Stimulated activated CD4-positive, alpha-beta T cell treated with anti-CD3 and anti-CD28 coated beads, Interleukin-1b, Interleukin-23, amount 100 ng/mL, for 1 hour (primary cell): ENCODE measurements at regions not wholly inside any gene's neighbourhood (a gene's known extent, or its start where the extent isn't known, plus 50 kb on each side); places are given as distances from the start of the nearest gene placed in this dataset.
"Not testable (repeated sequence)": the region's sequence is repeated elsewhere in the genome, so short reads cannot be mapped to it uniquely, and the experiment has no call there.

Experiments used
- DNase-seq, 2 donors: peaks; one replicate each; pipeline ENCODE4 v3.0.0-alpha.2; 2020; ENCODE audit warnings: low read depth in 2 of 2

- no peak for DNase-seq
These were observed 355.5 kb downstream of the EDEM1 start for GRCh38 chr3:5543047-5543446.

- DNase-seq: no peak
These were observed 358.2 kb downstream of the EDEM1 start for GRCh38 chr3:5545719-5546118.

- DNase-seq: no peak
These were observed 365.7 kb downstream of the EDEM1 start for GRCh38 chr3:5553203-5553602.

- no peak for DNase-seq
These were observed 366.8 kb downstream of the EDEM1 start for GRCh38 chr3:5554245-5554747.

- DNase-seq: no peak
These were observed 372.7 kb downstream of the EDEM1 start for GRCh38 chr3:5560199-5560598.

- no peak for DNase-seq
These were observed 376.2 kb downstream of the EDEM1 start for GRCh38 chr3:5563537-5564277.

- no peak for DNase-seq
These were observed 376.8 kb downstream of the EDEM1 start for GRCh38 chr3:5564278-5564666.

GRCh38 chr3:5565026-5565425, 377.5 kb downstream of the EDEM1 start:
- no peak for DNase-seq

- no peak for DNase-seq
These were observed 379.6 kb downstream of the EDEM1 start for GRCh38 chr3:5567113-5567512.

- no peak for DNase-seq
These were observed 380.9 kb downstream of the EDEM1 start for GRCh38 chr3:5568451-5568850.

- DNase-seq: no peak
These were observed 381.6 kb downstream of the EDEM1 start for GRCh38 chr3:5569152-5569551.

- no peak for DNase-seq
These were observed 384.7 kb downstream of the EDEM1 start for GRCh38 chr3:5572168-5572567.

GRCh38 chr3:5576277-5577011, 388.9 kb downstream of the EDEM1 start:
- DNase-seq: no peak

- no peak for DNase-seq
These were observed 391.7 kb downstream of the EDEM1 start for GRCh38 chr3:5579139-5579602.

- DNase-seq: no peak
These were observed 392.4 kb downstream of the EDEM1 start for GRCh38 chr3:5579946-5580345.

GRCh38 chr3:5580826-5581225, 393.3 kb downstream of the EDEM1 start:
- no peak for DNase-seq

- no peak for DNase-seq
These were observed 394.2 kb downstream of the EDEM1 start for GRCh38 chr3:5581743-5582142.

GRCh38 chr3:5583920-5584319, 396.4 kb downstream of the EDEM1 start:
- DNase-seq: no peak

GRCh38 chr3:5585085-5585484, 397.6 kb downstream of the EDEM1 start:
- DNase-seq: no peak

GRCh38 chr3:5606884-5607472, 419.5 kb downstream of the EDEM1 start:
- DNase-seq: no peak

- DNase-seq: no peak
These were observed 420.1 kb downstream of the EDEM1 start for GRCh38 chr3:5607581-5607980.

GRCh38 chr3:5608971-5609370, 421.5 kb downstream of the EDEM1 start:
- not testable (repeated sequence) for DNase-seq

- no peak for DNase-seq
These were observed 426.1 kb downstream of the EDEM1 start for GRCh38 chr3:5613599-5613998.
